GM12872 (cell line): ENCODE measurements at regions not wholly inside any gene's neighbourhood (a gene's known extent, or its start where the extent isn't known, plus 50 kb on each side); places are given as distances from the start of the nearest gene placed in this dataset.

ENCODE experiments used
- TF ChIP-seq, protein P1 (sequence below): IDR thresholded peaks from 3 replicates; pipeline ENCODE4 v1.5.1; 2011; ENCODE audit warnings: low read depth, mild to moderate bottlenecking, low read length, moderate library complexity; ENCODE audit not compliant: insufficient read depth

GRCh38 chr14:53663709-53664108 lies 292.9 kb downstream of the BMP4 start:
- TF ChIP-seq, protein P1, sequence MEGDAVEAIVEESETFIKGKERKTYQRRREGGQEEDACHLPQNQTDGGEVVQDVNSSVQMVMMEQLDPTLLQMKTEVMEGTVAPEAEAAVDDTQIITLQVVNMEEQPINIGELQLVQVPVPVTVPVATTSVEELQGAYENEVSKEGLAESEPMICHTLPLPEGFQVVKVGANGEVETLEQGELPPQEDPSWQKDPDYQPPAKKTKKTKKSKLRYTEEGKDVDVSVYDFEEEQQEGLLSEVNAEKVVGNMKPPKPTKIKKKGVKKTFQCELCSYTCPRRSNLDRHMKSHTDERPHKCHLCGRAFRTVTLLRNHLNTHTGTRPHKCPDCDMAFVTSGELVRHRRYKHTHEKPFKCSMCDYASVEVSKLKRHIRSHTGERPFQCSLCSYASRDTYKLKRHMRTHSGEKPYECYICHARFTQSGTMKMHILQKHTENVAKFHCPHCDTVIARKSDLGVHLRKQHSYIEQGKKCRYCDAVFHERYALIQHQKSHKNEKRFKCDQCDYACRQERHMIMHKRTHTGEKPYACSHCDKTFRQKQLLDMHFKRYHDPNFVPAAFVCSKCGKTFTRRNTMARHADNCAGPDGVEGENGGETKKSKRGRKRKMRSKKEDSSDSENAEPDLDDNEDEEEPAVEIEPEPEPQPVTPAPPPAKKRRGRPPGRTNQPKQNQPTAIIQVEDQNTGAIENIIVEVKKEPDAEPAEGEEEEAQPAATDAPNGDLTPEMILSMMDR = no peak

DNA sequence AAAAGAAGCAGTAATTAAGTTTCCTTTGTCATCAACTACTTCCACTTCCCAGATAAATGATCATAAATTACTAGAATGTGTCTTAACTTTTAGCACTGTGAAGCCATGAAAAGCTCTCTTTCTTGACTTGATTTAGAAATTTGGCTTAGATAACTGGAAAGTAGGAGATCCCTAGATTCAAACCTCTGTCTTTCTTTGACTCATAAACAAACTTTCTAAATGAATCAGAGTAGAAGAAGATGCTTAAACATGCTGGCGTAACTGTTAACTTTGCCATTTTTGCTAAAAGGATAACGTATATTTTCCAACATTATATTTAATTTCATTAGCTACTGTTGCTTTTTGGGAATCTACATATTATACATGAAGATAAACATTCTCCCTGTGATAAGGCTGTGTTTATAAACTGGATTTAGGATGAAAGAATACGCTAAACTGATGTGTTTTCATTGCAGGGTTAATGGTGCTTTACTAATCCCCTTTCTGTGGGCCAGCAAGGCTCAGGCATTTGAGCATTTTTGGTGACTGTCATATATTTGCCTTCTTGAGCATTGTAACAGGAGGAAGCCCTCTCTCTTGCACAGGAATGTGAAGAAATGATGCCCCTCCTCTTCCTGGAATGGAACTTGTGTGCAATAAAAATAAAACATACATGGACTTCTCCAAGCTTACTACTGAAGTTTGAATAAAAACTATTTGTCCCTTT lies 301.4 kb downstream of the BMP4 start:
- TF ChIP-seq, protein P1 = no peak

GRCh38 chr14:53652068-53652467 lies 304.6 kb downstream of the BMP4 start:
- TF ChIP-seq, protein P1 = no peak

DNA sequence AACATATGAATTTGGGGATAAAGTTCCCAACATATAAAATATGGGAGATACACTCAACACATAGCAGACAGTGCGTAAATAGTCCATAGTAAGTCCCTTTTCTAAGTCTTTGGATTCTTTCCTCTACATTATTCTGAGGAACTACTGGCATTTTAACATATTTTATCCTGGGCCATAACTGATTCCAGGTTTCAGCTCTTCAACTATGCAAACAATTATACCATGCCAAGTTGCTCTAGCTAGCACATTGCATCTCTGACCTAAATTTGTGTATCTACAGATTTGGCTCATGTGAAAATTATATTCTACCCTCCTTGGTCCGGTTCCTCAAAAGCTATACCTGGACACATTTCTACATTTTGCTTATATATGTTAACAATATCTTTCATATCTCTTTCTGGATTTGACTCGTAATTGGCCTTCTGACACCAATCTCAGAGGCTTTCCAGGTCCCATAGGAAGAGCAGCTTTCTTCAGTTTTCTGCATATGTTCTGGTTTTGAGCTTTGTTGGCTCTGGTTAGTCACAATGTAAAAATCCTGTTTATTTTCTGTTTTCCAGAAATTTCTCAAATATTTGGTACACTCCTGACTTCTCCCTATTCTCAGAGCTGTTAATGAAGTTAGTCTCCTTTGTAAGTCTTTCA lies 305.4 kb downstream of the BMP4 start:
- TF ChIP-seq, protein P1 = no peak

- TF ChIP-seq, protein P1 = no peak
These were observed 309.7 kb downstream of the BMP4 start for GRCh38 chr14:53646925-53647324.

GRCh38 chr14:53640695-53641094 lies 315.9 kb downstream of the BMP4 start:
- TF ChIP-seq, protein P1 = no peak

- TF ChIP-seq, protein P1 = no peak
These were observed 317.7 kb downstream of the BMP4 start for GRCh38 chr14:53638966-53639365.
